ENCODE measurements at regions not wholly inside any gene's neighbourhood (a gene's known extent, or its start where the extent isn't known, plus 50 kb on each side); places are given as distances from the start of the nearest gene placed in this dataset.

DNA sequence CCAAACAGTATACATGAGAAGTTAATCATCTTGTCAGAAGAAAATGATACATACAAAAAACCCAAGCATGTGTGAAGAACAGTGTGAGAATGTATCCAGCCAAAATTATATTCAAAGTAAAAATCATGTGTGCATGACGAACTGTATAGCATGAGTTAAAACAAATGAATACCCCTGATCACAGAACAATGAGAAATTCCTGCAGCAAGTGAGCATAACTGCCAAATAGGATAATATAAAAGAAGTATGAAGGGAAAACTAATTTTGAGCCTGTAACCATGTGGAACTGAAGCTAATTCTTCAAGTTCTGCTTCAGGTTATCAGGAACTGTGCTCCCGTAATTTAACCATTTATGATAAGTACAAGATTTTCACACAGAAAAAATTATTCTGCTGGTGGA lies 56.5 kb upstream of the AMN1 start:
- DNase-seq (no peak), ATAC-seq (replicated peaks in 1 of 4) (no peak)
- H3K4me1 Mint-ChIP-seq: peaks cover 20 to 27% (median 26%) of the 10 kb centered on the region in 3 donors
- Histone ChIP-seq H3K36me3 (ENCODE audit: control insufficient read depth in 2 of 2, extremely low read depth in 1 of 2, insufficient read depth in 1 of 2, low read length in 1 of 2) (no peaks in the 10 kb centered on the region), H3K4me3 (ENCODE audit: control insufficient read depth in 1 of 2, extremely low read depth in 1 of 2, low read length in 1 of 2) (no peak overlapping the region), H3K9me3 (no peaks in the 10 kb centered on the region), H3K27ac (ENCODE audit: low read length) (no peak overlapping the region), H3K27me3 (replicated peaks in 1 of 2; ENCODE audit: control insufficient read depth in 2 of 2, extremely low read depth in 1 of 2, insufficient read depth in 2 of 2, low read length in 1 of 2) (no peaks in the 10 kb centered on the region), H3K4me1 (ENCODE audit: control insufficient read depth in 1 of 2, extremely low read depth in 1 of 2, insufficient read depth in 2 of 2, low read length in 2 of 2) (peaks cover 6 to 7% of the 10 kb centered on the region in 2 experiments)
- CTCF ChIA-PET: interaction anchor here in 1 of 2 donors (0.6 kb wide), 1 partner anchor 48 kb away, joined by 4 read pairs; no protein-coding TSS in a partner anchor
- POLR2A ChIA-PET: no interaction called here
- no peaks in the 10 kb centered on the region for H3K36me3 Mint-ChIP-seq
- WGBS (ENCODE audit: insufficient coverage): no CpG with 5 or more reads among the region's 2 CpGs
- H3K4me3 Mint-ChIP-seq: no peak overlapping the region
- no peaks in the 10 kb centered on the region for H3K27me3 Mint-ChIP-seq
- H3K27ac Mint-ChIP-seq: no peak overlapping the region
- peaks cover 5 to 9% (median 7%) of the 10 kb centered on the region in 3 donors for H3K9me3 Mint-ChIP-seq

DNA sequence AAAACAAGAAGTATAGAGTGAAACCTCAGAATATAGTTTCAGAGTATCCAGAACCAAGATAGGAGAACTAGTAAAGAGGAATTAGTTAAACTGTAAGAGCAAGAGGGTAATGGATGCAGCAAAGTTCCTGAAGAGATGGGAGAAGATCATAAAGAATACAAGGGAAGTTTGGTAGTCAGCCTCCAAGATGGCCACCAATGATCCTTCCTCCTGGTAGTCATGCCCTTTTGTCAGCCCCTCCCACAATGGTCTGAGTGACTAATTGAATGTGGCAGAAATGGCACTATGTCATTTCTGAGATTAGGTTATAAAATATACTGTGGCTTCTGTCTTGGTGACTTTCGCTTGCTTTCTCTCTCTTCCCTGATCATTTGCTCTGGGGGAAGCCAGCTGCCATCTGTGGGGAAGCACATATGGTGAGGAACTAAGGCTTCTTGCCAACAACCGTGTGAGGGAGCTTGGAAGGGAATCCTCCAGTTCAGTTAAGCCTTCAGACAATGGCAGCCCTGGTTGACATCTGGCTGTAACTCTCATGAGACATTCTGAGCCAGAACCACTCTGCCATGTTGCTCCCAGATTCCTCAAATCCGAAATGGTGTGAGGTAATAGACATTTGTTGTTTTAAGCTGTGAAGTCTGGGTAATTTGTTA lies 55.3 kb upstream of the AMN1 start:
- ATAC-seq (replicated peaks in 1 of 4) (no peak), DNase-seq (no peak)
- ChIA-PET CTCF (interaction anchor here in 1 of 2 donors (0.6 kb wide), 1 partner anchor 84 kb away, joined by 4 read pairs; no protein-coding TSS in a partner anchor), POLR2A (no interaction called here)
- no peak overlapping the region for H3K27ac ChIP-seq (ENCODE audit: low read length)
- Mint-ChIP-seq H3K9me3 (peaks cover 5 to 9% (median 7%) of the 10 kb centered on the region in 3 donors), H3K36me3 (no peaks in the 10 kb centered on the region), H3K4me3 (no peak overlapping the region), H3K27ac (no peak overlapping the region), H3K27me3 (no peaks in the 10 kb centered on the region), H3K4me1 (peaks cover 18 to 22% (median 18%) of the 10 kb centered on the region in 3 donors)
- H3K4me1 ChIP-seq (ENCODE audit: control insufficient read depth in 1 of 2, extremely low read depth in 1 of 2, insufficient read depth in 2 of 2, low read length in 2 of 2): peaks cover 0 to 2% of the 10 kb centered on the region in 2 experiments
- H3K9me3 ChIP-seq: no peaks in the 10 kb centered on the region
- no peaks in the 10 kb centered on the region for H3K36me3 ChIP-seq (ENCODE audit: control insufficient read depth in 2 of 2, extremely low read depth in 1 of 2, insufficient read depth in 1 of 2, low read length in 1 of 2)
- H3K4me3 ChIP-seq (ENCODE audit: control insufficient read depth in 1 of 2, extremely low read depth in 1 of 2, low read length in 1 of 2): no peak overlapping the region
- no peaks in the 10 kb centered on the region for H3K27me3 ChIP-seq (replicated peaks in 1 of 2; ENCODE audit: control insufficient read depth in 2 of 2, extremely low read depth in 1 of 2, insufficient read depth in 2 of 2, low read length in 1 of 2)
- WGBS (ENCODE audit: insufficient coverage): 100% methylated on average over 2 of the region's 3 CpGs

DNA sequence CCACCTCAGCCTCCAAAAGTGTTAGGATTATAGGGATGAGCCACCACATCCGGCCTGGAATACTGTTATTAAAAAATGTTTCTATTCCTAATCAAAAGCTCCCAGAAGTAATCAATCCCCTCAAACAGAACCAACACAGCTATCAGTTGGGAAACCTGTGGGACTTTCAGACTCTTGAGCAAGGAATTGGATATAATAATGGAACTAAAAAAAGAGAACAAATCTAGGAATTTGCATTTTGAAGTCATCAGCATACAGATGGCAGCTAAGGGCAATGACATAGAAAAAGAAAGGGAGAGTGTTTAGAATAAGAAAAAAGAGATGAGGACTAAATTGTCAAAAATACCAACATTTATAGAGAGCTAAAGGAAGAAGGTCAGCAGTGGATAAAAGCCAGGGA lies 54.7 kb upstream of the AMN1 start:
- POLR2A ChIA-PET: interaction anchor here in 1 of 2 donors (0.6 kb wide), 1 partner anchor 14 kb away, joined by 3 read pairs; no protein-coding TSS in a partner anchor
- Mint-ChIP-seq H3K27me3 (no peaks in the 10 kb centered on the region), H3K9me3 (peaks cover 5 to 9% (median 7%) of the 10 kb centered on the region in 3 donors), H3K27ac (no peak overlapping the region), H3K4me1 (peaks cover 17 to 25% (median 17%) of the 10 kb centered on the region in 3 donors), H3K4me3 (no peak overlapping the region), H3K36me3 (no peaks in the 10 kb centered on the region)
- Histone ChIP-seq H3K4me3 (ENCODE audit: control insufficient read depth in 1 of 2, extremely low read depth in 1 of 2, low read length in 1 of 2) (no peak overlapping the region), H3K9me3 (no peaks in the 10 kb centered on the region), H3K4me1 (ENCODE audit: control insufficient read depth in 1 of 2, extremely low read depth in 1 of 2, insufficient read depth in 2 of 2, low read length in 2 of 2) (peaks cover 0 to 2% of the 10 kb centered on the region in 2 experiments), H3K27me3 (replicated peaks in 1 of 2; ENCODE audit: control insufficient read depth in 2 of 2, extremely low read depth in 1 of 2, insufficient read depth in 2 of 2, low read length in 1 of 2) (no peaks in the 10 kb centered on the region), H3K27ac (ENCODE audit: low read length) (no peak overlapping the region), H3K36me3 (ENCODE audit: control insufficient read depth in 2 of 2, extremely low read depth in 1 of 2, insufficient read depth in 1 of 2, low read length in 1 of 2) (no peaks in the 10 kb centered on the region)
- ATAC-seq (replicated peaks in 1 of 4): no peak
- no peak for DNase-seq
- CTCF ChIA-PET: interaction anchor here (0.5 to 0.9 kb wide), 2 partner anchors 15 to 23 kb away, joined by 3 to 7 read pairs; no protein-coding TSS in a partner anchor
- WGBS (ENCODE audit: insufficient coverage): no CpG with 5 or more reads among the region's 1 CpG

DNA sequence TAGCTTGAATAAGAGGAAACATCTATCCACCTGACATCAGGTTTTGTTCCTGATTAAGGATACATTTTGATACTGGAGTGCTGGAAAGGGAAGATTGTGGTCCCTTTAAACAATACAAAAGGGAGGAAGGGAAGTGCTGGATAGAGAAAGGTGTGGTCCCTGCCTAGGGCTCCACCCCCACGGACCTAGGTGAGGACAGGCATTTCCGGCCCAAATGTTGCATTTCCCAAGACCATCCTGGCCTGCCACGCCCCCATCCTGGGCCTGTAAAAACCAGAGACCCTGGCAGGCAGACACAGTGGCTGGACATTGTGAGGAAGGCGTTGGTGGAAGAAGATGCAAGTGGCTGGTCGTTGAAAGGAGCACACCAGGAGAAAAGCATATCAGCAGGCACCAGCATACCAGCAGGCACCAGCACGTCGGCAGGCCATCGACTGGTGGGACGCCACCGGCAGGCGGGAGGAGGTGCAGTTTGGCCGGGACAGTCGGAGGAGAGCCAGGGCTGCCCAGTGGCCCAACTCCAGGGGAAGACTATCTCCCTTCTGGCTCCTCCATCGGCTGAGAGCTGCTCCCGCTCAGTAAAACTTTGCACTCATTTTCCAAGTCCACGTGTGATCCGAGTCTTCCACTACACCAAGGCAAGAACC lies 53.2 kb upstream of the AMN1 start:
- no peaks in the 10 kb centered on the region for H3K36me3 ChIP-seq (ENCODE audit: control insufficient read depth in 2 of 2, extremely low read depth in 1 of 2, insufficient read depth in 1 of 2, low read length in 1 of 2)
- peaks cover 0 to 2% of the 10 kb centered on the region in 2 experiments for H3K4me1 ChIP-seq (ENCODE audit: control insufficient read depth in 1 of 2, extremely low read depth in 1 of 2, insufficient read depth in 2 of 2, low read length in 2 of 2)
- WGBS (ENCODE audit: insufficient coverage): 91% methylated on average over 9 of the region's 17 CpGs
- ATAC-seq (replicated peaks in 1 of 4) (no peak), DNase-seq (no peak)
- Mint-ChIP-seq H3K27ac (no peak overlapping the region), H3K4me1 (peaks cover 16 to 25% (median 17%) of the 10 kb centered on the region in 3 donors), H3K36me3 (no peaks in the 10 kb centered on the region), H3K4me3 (no peak overlapping the region), H3K9me3 (peaks cover 5 to 9% (median 7%) of the 10 kb centered on the region in 3 donors), H3K27me3 (no peaks in the 10 kb centered on the region)
- POLR2A ChIA-PET: no interaction called here
- no peak overlapping the region for H3K4me3 ChIP-seq (ENCODE audit: control insufficient read depth in 1 of 2, extremely low read depth in 1 of 2, low read length in 1 of 2)
- H3K27ac ChIP-seq (ENCODE audit: low read length): no peak overlapping the region
- no peaks in the 10 kb centered on the region for H3K9me3 ChIP-seq
- CTCF ChIA-PET: no interaction called here
- no peaks in the 10 kb centered on the region for H3K27me3 ChIP-seq (replicated peaks in 1 of 2; ENCODE audit: control insufficient read depth in 2 of 2, extremely low read depth in 1 of 2, insufficient read depth in 2 of 2, low read length in 1 of 2)

DNA sequence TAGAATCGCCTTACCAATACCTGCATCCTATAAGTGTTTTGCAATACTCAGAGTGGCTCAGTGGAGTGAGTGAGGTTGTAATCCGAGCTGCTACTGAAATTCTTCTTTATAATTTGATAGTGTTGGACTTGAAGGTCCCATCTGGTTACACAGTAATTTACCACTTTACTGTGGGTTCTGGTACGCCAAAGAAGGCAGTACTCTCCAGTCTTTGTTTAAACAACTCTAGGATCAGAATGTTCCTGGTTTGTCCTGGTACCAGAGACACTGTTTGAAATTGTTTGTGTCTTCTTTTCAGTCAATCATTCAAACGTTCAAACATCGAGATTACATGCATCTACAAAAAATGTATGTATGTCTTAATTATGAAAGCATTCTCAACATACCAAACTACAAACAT lies 51.3 kb upstream of the AMN1 start:
- no peak overlapping the region for H3K4me3 ChIP-seq (ENCODE audit: control insufficient read depth in 1 of 2, extremely low read depth in 1 of 2, low read length in 1 of 2)
- CTCF ChIA-PET: no interaction called here
- H3K4me3 Mint-ChIP-seq: no peak overlapping the region
- H3K27me3 ChIP-seq (replicated peaks in 1 of 2; ENCODE audit: control insufficient read depth in 2 of 2, extremely low read depth in 1 of 2, insufficient read depth in 2 of 2, low read length in 1 of 2): no peaks in the 10 kb centered on the region
- no peak for DNase-seq
- H3K36me3 ChIP-seq (ENCODE audit: control insufficient read depth in 2 of 2, extremely low read depth in 1 of 2, insufficient read depth in 1 of 2, low read length in 1 of 2): no peaks in the 10 kb centered on the region
- no peaks in the 10 kb centered on the region for H3K27me3 Mint-ChIP-seq
- no CpG with 5 or more reads among the region's 5 CpGs for WGBS (ENCODE audit: insufficient coverage)
- H3K36me3 Mint-ChIP-seq: no peaks in the 10 kb centered on the region
- no peak overlapping the region for H3K27ac ChIP-seq (ENCODE audit: low read length)
- H3K4me1 ChIP-seq (ENCODE audit: control insufficient read depth in 1 of 2, extremely low read depth in 1 of 2, insufficient read depth in 2 of 2, low read length in 2 of 2): no peaks in the 10 kb centered on the region
- H3K27ac Mint-ChIP-seq: no peak overlapping the region
- H3K4me1 Mint-ChIP-seq: peaks cover 7 to 18% (median 9%) of the 10 kb centered on the region in 3 donors
- peaks cover 5 to 9% (median 7%) of the 10 kb centered on the region in 3 donors for H3K9me3 Mint-ChIP-seq
- no peak for ATAC-seq (replicated peaks in 1 of 4)
- POLR2A ChIA-PET: no interaction called here
- H3K9me3 ChIP-seq: no peaks in the 10 kb centered on the region

DNA sequence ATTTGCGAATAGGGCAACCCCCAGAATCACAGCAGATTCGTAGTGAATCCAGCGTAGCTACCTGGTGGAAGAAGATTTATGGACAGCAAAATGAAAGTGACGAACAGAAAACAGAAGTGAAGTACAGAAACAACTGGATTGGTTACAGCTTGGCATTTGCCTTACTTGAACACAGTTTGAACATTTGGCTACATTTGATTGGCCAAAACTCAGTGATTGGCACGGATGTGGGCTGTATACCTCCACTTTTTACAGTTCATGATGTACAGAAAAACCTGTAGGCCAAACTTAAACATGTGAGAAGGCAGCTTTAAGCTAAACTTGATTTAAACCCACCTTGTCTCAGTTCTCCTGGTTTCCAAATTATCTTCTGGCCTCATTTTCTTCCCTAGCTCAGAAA lies 49.9 kb upstream of the AMN1 start:
- no peaks in the 10 kb centered on the region for H3K27me3 ChIP-seq (replicated peaks in 1 of 2; ENCODE audit: control insufficient read depth in 2 of 2, extremely low read depth in 1 of 2, insufficient read depth in 2 of 2, low read length in 1 of 2)
- peaks cover 12 to 30% (median 14%) of the 10 kb centered on the region in 3 donors for H3K4me1 Mint-ChIP-seq
- H3K36me3 ChIP-seq (ENCODE audit: control insufficient read depth in 2 of 2, extremely low read depth in 1 of 2, insufficient read depth in 1 of 2, low read length in 1 of 2): no peaks in the 10 kb centered on the region
- WGBS (ENCODE audit: insufficient coverage): 89% methylated on average over 5 of the region's 5 CpGs
- DNase-seq: no peak
- ATAC-seq (replicated peaks in 1 of 4): no peak
- CTCF ChIA-PET: interaction anchor here in 1 of 2 donors (0.6 to 1.0 kb wide), 2 partner anchors 18 to 56 kb away, joined by 3 read pairs; no protein-coding TSS in a partner anchor
- no peak overlapping the region for H3K4me3 Mint-ChIP-seq
- no peaks in the 10 kb centered on the region for H3K36me3 Mint-ChIP-seq
- POLR2A ChIA-PET: interaction anchor here in 1 of 2 donors (0.5 kb wide), 1 partner anchor 203 kb away, joined by 4 read pairs; no protein-coding TSS in a partner anchor
- H3K9me3 ChIP-seq: no peaks in the 10 kb centered on the region
- H3K27me3 Mint-ChIP-seq: no peaks in the 10 kb centered on the region
- H3K27ac ChIP-seq (ENCODE audit: low read length): no peak overlapping the region
- peaks cover 0 to 2% (median 2%) of the 10 kb centered on the region in 3 donors for H3K9me3 Mint-ChIP-seq
- no peak overlapping the region for H3K27ac Mint-ChIP-seq
- no peak overlapping the region for H3K4me3 ChIP-seq (ENCODE audit: control insufficient read depth in 1 of 2, extremely low read depth in 1 of 2, low read length in 1 of 2)
- H3K4me1 ChIP-seq (ENCODE audit: control insufficient read depth in 1 of 2, extremely low read depth in 1 of 2, insufficient read depth in 2 of 2, low read length in 2 of 2): peaks cover 2 to 4% of the 10 kb centered on the region in 2 experiments

Data from T-cell (primary cell).